Right lung (tissue), 2 donors: ENCODE measurements at regions not wholly inside any gene's neighbourhood (a gene's known extent, or its start where the extent isn't known, plus 50 kb on each side); places are given as distances from the start of the nearest gene placed in this dataset.
"Not testable (repeated sequence)": the region's sequence is repeated elsewhere in the genome, so short reads cannot be mapped to it uniquely, and the experiment has no call there.

ENCODE experiments used
- DNase-seq, 2 donors: peaks; one replicate each; pipeline ENCODE4 v3.0.0-alpha.2; 2013

DNA sequence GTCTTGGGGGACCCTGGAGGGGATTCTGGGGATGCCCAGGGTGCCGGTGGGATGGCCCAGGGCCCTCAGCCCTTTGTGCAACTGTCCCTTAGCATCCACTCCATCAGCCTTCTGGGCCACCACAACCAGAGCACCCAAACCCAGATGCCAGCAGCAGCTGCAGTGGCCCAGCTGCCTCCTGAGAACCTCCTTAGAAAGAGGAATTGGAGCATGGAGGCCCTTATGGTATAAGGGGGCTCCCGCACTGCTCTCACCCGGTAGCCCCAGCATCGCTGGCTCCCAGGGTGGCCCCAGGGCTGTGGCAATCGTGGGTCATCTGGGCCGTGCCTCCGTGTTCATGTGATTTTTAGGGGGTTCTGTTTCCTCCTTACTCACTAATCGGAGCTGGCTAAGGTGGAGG is 463.3 kb downstream of the ICE1 start:
- DNase-seq, result no peak

DNA sequence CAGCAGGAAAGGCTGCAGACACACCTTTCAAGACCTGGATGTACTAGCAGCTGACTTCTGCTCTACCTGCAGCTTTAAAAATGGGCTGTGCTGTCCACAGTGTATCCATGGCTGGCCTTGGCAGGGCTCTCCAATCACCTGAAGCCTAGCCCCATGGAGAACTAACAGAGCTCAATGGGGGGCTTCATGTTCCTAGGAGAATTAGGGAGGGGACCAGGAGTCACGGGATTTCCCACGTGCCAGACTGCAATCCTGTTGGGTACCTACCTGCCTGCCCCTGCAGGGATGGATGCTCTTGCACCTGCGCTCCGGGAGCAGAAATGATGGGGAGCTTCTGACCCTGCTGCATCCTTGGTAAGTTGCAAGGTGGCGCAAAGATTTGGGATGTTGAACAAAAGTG is 462.1 kb downstream of the ICE1 start:
- no peak for DNase-seq

DNA sequence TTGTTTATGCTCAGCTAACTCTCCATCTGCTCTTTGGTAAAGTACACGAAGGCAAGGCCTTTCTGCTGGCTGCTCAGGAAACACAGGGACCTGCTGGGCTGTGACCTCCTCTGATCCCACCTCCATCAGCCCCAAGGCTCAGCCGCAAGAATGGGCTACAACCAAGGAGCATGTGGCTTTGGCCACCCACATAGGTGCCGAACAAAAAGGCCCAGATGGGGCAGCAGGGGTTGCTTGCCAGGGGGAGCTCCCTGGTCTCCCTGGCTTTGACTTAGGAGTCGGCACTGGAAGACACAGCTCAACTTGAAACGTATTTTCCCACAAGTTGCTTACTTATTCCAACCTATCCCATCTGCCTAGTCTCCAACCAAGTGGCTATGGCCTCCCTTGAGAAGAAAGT is 461.1 kb downstream of the ICE1 start:
- no peak for DNase-seq

DNA sequence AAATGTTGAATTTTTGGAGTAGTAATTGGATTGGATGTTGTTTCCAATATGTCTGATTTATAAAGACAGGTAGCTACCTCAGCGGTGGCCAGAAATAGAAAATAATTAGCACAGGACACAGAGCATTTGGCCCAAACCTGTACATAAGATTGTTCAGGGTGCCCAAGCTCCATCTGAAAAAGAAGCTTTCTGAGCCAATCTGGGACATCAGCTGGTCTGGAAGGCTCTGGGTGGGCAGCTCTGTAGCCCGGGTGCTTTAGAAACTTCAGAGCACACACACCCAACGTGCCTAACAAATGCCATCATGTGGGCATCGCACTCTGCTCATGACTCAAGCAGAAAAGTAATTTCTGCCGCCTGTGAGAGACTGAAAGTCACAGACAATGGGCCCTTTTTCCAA is 460.7 kb downstream of the ICE1 start:
- DNase-seq, result no peak

DNA sequence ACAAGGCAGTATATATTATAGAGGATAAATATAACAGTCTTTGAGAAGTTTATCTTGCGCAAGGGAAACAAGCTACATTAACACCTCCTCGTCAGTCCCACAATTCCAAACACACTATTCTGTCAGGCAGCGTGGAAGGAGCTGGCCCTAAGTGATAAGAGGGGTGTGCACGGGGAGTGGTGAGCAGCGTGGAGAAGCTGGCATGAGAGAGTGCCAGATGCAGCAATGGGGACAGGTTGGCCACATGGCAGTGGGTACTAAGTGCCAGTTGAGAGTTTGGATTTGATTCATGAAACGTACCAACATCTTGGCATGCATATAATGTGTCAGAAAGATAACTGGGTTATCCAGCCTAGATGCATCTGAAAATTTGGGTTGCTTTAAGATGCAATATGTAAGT is 460.2 kb downstream of the ICE1 start:
- DNase-seq, result no peak

DNA sequence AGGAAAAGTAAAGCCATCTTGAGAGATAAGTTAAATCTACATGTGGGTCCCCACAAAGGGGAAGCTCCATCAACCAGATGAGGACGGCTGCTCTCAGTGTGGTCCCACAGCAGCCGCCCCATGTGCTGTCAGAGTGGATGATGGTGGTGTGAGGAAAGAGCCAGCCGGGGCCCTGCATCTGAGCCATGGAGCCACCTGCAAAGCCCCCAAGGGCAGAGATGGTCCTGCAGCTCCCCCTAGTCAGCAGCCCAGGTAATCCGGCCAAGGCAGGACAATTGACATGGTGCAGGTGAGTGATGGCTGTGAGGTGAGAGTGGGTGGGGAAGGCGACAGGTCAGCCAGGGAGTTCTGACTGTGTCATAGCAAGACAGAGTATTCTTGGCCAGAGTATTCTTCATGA is 458.8 kb downstream of the ICE1 start:
- no peak for DNase-seq

DNA sequence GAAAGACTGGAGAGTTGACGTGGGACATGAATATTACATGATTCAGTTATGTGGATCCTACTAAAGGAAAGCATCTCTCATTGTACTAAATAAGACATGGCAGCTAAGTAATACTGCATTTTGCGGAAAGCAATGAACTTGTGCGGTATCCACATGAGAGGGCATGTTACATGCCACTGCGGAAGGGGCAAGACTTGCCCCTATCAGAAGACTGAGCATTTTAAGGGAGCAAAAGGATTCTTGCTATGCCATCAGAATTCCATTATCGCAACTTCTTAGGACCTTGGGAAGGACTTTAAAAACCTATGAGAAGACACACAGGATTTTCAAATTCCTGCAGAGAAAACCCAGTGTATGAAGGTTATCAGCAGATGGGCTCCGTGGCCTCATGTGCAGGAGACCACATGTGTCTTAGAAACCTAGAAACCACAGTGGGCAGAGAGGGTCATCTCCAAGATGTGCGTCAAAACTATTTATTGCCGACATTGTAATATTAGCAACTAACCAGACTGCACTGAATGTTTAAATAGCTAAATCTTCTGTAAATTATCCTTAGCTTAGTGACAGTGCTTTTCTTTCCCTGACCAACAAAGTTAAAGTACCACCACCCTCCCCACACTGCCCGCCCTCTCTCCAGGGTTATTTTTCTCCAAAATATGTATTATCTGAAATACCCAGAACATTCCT is 457.7 kb downstream of the ICE1 start:
- no peak for DNase-seq

DNA sequence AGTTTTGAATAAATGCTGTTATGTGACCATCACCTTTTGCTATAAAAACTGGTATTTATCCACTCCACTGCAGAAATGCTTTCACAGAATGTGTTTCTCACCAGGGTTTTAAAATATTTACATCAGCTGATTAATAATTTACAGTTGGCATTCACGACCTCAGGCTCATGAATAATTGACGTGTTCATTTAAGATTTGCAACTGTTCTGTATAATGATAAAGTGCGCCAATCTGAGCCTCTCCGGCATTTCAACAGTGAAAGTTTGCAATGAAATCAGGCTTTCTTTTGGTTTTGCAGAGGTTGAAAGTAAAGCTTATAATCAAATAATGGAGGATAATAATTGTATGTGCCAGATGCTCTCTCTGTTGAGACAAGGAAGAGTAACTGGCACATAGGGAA is 434.9 kb downstream of the ICE1 start:
- no peak for DNase-seq

DNA sequence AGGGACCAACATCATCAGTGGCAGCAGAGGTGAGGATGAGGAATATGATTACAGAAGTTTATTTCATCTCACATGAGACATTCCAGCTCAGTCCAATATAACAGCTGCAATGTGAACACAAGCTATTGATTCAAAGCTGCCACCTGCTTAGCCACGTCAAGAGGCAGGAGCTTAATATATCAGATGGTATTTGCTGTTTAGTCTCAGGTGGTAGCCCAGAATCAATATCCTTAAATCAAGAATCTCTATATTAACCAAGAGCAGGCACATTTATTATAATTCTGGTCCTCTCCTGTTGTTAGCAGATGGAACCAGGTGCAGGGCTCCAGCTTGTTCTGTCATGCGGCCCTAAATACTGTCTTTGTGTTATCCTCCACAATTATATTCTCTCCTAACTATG is 431.6 kb downstream of the ICE1 start:
- DNase-seq, result no peak

DNA sequence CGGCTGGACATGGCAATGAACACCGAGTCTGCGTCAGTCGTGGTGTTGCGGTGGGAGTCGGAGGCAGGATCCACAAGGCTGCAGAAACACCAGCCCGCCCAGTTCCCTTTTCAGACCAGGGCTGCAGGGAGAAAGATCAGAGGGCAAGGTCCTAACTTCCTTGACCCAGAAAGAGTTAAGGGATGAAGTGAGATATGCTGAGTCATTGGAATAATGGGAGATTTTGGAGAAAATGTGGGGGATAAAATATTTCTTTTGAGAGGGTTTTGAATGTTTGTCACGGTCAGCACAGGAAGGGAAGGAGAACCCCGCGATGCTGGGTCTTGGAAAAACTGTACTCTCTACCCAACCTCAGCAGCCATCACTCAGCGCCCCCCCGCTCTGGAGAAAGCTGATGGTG is 416.0 kb downstream of the ICE1 start:
- DNase-seq, result no peak

DNA sequence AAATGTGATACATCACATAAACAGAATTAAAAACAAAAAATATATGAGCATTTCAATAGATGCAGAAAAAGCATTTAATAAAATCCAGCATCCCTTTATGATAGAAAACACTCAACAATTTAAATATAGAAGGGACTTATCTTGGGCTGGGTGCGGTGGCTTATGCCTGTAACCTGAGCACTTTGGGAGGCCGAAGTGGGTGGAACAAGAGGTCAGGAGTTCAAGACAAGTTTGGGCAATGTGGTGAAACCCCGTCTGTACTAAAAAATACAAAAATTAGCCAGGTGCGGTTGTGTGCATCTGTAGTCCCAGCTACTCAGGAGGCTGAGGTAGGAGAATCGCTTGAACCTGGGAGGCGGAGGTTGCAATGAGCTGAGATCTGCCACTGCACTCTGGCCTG is 409.1 kb downstream of the ICE1 start:
- not testable (repeated sequence) for DNase-seq

DNA sequence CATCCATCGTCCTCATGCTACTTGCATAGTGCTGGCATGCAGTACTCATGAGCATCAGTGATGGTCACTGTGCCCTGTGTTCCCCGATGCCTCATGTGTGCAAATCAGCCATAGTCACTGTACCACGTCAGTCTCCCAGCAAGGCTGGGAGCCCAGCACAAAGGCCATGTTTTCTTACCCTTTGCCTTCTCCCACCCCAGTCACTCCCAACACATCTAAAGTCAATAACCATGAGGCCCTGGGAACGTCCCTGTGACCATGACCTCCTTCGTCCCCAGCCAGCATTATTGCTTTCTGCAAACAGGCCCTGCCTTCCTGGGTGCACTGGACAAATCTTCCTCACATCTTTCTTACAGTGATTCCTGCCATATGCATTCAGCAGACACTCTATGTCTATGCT is 406.1 kb downstream of the ICE1 start:
- DNase-seq, result no peak

DNA sequence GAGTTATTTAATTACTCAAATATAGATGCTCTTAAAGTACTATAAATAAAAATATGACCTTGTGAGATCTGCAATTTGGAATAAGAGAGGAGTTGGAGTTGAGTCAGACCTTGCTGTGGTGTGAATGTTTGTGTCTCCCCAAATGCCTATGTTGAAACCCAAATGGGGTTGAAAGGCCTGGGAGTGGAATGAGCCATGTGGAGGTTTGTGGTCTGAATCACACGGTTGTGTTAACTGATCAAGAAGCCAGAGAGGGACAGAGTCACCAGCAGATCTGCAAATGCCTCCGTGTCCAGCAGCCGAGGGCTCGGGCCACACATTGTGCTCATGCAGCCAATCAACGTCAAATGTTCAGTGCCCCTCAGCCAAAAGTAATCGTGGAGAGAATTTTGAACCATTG is 404.4 kb downstream of the ICE1 start:
- DNase-seq, result no peak

DNA sequence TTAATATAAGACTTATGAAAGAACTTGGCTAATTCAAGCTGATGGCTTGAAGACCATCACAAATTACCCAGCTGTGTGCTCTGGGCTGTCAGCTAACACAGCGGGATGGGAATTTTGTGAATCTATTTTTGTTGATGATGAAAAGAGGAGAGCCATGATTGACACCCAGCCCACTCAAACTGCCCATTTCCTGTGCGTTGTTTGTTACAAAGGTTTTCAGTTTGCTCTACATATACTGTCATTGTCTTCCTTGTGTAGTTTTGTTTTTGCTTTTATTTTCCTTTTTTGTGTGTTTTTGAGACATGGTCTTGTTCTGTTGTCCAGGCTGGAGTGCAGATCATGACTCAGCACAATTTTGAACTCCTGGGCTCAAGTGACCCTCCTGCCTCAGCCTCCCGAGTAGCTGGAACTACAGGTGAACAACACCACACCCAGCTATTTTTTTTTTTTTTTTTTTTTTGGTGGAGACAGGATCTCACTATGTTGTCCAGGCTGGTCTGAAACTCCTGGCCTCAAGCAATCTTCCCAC is 400.3 kb downstream of the ICE1 start:
- DNase-seq, result no peak

DNA sequence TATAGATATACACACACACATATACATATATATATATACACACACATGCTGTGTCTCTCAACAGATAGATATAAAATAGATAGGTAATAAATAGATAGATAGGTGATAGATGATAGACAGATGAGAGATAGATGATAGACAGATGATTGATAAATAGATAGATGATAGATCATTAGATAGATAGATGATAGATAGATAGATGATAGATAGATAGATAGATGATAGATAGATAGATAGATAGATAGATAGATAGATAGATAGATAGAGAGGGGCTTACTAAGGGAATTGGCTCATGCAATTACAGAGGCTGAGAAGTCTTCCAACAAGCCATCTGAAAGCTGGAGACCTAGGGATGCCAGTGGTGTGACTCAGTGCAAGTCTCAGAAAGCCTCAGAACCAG is 394.5 kb downstream of the ICE1 start:
- DNase-seq, result no peak

DNA sequence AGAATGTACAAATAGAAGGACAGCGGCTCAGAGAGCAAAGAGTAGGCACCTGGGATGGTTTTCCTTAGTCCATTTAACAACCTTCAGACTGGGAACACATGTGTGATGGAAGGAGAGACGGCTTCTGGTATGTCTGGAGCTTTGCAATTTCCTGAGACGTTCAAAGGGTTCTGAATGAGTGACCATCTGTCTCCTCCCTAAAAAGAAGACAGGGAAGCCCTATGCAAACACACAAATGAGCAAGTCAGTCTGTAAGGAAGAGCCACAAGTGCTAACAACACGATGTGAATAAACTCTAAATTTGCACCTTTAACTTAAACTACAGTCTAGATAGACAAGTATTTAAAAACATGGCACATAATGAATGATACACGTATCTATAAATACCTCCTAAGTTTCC is 391.0 kb downstream of the ICE1 start:
- no peak for DNase-seq

DNA sequence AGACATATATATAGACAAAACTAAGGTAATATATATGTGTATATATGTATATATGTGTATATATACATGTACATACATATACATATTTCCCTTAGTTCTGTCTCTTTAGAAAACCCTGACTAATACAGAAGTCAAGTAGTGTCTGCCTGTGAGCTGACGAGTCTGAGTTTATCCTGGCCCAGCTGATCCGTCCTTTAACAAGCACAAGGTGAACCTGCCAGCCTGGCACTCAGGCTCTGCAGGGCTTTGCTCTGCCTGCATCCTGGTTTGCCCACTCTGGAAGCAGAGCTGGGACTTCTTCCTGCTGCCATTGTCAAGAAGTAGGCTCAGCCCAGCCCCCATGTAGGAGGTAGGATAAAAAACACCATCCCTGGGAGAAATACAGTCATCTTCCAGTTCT is 388.0 kb downstream of the ICE1 start:
- DNase-seq, result no peak

DNA sequence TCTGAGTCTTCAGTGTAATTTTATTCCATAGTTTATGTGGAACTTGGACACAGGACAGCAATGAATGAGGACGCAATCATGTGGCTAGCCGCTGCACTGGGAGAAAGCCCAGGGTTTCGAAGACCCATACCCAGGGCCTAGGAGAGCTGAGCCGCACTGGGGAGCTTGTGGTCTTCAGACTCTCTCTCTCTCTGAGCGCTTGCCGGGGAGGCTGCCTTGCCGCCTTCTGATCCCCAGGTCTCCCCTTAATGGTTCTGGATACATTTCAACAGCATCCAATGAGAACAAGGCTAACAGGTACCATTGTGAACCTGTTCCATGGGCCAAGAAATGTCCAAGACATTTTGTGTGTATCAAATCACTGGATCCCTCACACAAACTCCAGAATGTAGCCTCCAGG is 383.4 kb downstream of the ICE1 start:
- DNase-seq, result no peak

DNA sequence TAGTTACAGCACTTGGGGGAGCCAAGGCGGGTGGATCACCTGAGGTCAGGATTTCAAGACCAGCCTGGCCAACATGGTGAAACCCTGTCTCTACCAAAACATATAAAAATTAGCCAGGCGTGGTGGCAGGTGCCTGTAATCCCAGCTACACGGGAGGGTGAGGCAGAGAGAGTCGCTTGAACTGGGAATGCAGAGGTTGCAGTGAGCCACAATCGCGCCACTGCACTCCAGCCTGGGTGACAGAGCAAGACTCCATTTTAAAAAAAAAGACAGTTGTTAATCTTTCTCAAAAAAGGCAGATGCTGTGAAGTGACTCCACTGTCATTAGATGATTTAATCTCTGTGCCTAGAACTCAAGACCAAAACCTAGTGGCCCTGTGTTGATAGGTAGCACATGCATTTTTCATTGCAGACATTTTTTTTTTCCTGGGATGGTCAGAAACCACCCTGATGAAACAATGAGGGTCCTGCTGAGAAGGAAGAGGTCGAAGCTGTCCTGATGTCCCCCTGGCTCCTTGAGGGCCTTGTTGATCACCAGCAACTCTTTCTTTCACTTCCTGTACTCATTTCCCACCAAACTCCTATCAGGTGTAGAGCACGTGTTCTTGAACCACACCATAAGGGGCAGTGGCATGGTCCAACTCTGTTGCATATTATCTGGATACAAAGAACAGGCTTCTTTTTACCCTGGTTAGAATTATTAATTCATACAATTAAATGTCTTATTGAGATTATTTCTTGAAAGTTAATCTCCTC is 382.2 kb downstream of the ICE1 start:
- no peak for DNase-seq

DNA sequence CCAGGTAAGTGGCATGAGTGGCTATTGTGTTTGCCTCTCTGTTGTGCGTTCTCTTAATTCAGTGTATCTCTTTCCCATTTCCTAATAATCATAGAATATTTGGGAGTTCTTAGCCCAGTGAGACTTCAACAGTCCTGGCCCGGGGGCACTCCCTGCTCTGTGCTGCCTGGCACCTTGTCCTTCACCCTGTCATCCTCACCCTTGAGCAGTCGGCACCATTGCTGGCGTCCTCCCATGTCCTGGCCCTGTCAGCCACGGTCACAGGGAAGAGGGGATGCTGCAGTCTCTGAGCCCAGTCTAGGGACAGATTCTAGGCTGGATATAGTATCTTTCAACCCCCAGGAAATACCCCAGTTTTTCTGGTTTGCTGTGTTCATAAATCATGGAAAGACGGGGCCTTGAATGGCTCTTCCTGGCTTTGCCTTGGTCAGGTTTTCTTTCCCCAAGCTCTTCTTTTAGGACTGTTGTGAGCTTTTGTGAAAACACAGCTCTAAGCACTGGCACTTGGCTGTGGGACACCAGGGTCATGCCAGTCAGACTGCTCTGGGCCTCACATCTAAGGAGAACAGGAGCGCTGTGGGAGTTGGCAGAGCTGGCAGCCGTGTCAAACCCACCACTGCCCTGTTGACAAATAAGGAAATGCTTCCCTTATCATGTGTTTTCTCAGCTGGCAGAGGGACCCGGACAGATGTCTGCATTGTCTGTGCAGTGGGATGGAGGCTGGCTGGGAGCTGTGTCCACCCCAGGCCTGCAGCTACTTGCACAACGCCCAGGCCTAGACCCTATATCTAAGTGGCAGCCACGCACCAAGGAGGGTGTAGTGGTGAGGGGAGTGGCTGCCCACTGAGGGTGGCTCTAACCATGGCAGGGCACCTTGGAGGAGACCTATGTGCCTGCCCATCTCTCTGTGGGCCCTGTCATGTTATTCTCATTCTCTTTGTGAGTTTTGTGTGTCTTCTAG is 378.6 kb downstream of the ICE1 start:
- DNase-seq, result no peak

DNA sequence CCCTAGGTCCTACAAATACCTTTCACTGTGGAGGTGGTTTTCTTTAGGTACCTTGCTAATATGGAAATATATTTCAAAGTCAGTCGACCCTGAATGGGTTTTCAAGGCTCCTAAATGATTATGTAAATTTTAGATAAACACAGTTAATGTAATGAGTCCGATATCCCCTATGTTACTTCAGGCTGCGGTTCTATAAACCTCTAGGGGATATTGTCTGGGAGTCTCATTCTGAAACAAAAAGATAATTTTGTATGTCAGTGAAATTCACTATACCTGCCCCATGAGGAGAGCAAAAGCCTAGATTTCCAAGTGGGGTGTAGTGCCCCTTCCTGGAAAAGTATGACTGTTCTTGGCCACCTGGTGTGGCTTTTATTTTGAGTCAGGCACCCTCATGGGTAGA is 377.3 kb downstream of the ICE1 start:
- DNase-seq, result no peak

DNA sequence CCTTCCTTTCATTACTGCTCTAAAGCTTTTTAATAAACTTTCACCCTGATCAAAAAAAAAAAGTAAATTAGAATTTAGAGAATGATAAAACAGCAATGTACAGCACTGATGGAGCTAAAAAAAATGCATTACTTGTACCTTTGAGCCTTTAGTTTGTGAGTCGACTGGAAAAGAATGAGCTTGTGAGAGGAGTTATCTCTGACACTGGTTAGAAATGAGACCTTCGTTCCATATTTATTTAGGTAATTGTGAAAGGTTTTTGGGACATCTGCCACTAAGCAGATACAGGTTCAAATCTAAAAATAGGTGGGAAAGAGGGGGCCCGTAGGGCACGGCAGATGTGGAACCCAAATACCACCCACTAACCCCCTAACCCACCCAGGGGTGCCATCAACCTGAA is 376.8 kb downstream of the ICE1 start:
- DNase-seq, result no peak

DNA sequence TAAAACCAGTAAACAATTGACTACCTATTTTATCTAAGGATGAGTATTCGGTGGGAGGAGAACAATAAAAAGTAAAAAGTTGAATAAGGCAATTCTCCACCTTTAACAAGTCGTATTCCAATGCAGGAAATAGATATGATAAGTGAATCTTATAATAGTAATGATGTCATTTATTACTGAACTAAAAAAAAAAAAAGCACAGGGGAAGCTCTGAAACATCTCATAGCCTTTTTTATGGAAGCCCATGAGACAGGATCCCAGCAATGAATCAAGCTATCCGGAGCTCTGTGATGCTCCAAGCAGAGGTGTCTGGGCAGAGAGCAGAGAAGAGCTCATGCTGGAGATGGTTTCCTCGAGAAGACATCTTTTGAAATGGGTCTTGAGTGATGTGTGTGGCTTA is 376.0 kb downstream of the ICE1 start:
- no peak for DNase-seq
